GM12892 (cell line): ENCODE measurements at regions not wholly inside any gene's neighbourhood (a gene's known extent, or its start where the extent isn't known, plus 50 kb on each side); places are given as distances from the start of the nearest gene placed in this dataset.

Experiments
- POLR2A ChIP-seq: IDR thresholded peaks from 2 replicates; pipeline ENCODE4 v1.6.1; 2011; ENCODE audit warnings: low read depth, low read length, control low read depth
- POLR2AphosphoS5 ChIP-seq: IDR thresholded peaks from 2 replicates; pipeline ENCODE4 v1.6.1; 2011; ENCODE audit warnings: low read depth, low read length, control low read depth
- TAF1 ChIP-seq: IDR thresholded peaks from 2 replicates; pipeline ENCODE4 v1.6.1; 2011; ENCODE audit warnings: low read depth, mild to moderate bottlenecking, control low read depth, low read length, borderline replicate concordance

DNA sequence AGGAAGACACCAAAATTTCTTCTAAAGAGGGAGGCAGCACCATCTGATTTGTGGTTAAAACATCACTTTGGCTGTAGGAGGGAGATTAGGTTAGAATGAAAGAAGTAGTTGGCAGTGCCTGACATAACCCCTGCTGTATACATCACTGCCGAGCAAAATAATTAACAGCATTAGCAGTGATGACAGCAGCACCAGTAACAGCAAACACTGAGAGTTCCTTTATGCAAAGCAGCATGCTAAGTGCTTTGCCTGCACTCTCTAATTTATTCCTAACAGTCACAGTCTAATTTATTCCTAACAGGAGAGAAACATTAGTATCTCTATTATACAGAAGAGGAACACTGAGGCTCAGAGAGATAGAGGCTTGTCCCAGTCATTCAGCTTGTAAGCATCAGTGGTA is 1469.7 kb downstream of the AACS start:
- no peak for TF ChIP-seq POLR2AphosphoS5
- no peak for TF ChIP-seq POLR2A
- no peak for TF ChIP-seq TAF1
